ENCODE measurements at regions not wholly inside any gene's neighbourhood (a gene's known extent, or its start where the extent isn't known, plus 50 kb on each side); places are given as distances from the start of the nearest gene placed in this dataset.

DNA sequence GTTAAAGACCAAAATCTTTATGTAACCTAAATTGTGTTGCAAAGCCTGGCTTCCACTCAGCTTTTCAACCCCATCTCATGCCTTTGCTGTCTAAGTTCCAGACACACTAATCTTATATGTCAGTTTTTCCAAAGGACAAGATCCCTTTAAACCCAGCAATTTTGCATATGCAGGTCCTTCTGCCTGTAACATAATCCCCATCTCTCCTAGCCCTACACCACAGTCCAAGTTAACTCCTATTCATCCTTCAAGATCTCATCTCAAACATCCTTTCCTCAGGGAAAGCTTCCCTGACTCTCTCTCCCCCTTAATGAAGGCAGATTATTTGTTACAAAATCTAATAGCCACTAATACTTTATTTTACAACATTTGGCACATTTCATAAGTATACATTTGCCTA, 366.3 kb downstream of the PLPP3 start:
- DNase-seq = no peak

DNA sequence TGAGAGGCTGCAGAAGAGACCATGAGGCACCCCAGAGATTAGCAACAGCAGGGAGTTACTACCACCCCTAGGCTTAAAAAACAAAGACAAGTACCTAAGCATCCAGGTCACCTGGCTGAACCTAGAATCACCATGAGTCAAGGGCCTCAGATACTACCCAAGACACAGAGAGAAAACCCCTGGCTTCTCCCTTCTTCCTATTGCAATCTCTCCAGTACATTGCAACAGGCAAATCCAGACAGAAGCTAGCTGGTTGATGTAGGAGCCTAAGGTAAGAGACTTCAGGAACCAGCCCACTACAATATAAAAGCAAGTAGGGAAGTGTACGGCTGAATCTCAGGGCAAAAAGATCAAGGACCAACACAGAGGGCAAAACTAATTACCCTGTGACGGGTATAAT, 367.2 kb downstream of the PLPP3 start:
- DNase-seq = no peak

DNA sequence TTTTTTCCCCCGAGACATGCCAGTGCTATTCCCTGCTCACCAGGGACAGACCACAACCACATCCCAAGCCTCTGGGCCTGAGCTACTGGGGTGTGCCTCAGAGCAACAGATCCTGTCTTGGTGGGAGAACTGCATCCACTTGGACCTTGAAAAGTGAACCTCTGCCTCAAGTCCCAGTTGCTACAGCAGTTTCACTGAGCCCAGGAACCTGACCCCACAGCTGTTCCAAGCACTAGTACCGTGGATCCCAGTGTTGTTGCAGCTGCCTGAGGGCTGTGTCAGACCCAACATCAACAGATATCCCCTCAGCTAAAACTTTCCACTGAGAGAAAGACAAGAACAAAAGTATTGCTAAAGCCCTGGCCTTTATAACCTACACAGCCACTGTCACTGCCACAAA, 373.0 kb downstream of the PLPP3 start:
- no peak for DNase-seq

DNA sequence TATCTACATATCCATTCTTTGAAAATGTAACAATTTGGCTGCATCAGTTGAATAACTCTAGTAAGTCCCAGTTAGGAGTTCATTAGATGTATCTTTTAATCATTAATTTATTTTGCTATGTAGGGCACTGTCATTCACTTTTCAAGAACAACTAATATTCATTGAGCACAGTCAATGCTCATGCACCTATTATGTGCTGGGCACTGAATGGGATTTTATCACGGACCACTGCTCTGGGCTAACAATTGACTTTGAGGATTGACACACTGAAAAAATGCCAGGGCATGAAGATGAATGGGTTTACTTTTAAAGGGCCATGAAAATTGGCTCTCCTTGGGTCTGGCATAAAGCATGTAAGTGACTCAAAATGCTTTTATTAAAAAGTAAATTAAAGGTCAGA, 375.2 kb downstream of the PLPP3 start:
- no peak for DNase-seq

- DNase-seq = no peak
These were observed 376.4 kb downstream of the PLPP3 start for GRCh38 chr1:56202796-56203492.

- DNase-seq = no peak
These were observed 377.2 kb downstream of the PLPP3 start for GRCh38 chr1:56202186-56202585.

DNA sequence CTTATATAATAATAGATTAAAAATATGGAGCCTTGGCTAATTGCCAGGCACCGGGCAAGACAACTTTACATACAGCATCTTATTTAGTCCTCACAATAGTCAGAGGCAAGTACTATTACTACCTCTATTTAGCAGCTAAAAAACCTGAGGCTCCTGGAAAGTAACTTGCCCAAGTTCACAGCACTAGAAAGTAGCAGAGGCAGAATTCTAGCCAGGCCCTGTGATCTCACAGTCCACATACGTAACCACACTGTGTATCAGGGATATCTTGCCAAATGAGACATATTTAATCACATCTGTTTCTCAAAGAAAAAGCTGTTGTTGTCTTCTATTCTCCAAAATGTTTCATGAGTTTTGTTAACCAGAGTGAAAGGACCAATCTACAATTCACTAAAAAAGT, 378.5 kb downstream of the PLPP3 start:
- DNase-seq = no peak

DNA sequence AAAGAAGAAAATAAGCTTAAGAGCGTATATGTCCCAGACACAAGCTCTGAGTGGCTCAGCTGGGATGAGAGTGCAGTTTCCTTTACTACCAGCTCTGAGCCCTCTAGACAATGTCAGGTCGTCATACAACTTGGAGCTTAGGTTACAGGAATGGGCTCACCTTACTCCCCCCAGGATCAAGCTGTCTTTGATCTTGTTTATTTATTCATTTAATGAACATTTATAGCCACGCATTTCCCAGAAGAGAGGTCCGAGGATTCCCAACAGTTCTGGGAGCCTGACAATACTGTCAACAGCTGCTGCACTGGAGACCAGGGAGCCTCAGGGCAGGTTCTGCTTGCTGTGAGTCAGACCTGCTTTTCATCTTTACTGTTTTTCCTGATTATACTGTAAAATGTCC, 378.9 kb downstream of the PLPP3 start:
- peak; percentile 36 for DNase-seq

- DNase-seq = no peak
These were observed 379.4 kb downstream of the PLPP3 start for GRCh38 chr1:56199956-56200355.

GRCh38 chr1:56199061-56199460, 380.3 kb downstream of the PLPP3 start:
- DNase-seq = no peak

DNA sequence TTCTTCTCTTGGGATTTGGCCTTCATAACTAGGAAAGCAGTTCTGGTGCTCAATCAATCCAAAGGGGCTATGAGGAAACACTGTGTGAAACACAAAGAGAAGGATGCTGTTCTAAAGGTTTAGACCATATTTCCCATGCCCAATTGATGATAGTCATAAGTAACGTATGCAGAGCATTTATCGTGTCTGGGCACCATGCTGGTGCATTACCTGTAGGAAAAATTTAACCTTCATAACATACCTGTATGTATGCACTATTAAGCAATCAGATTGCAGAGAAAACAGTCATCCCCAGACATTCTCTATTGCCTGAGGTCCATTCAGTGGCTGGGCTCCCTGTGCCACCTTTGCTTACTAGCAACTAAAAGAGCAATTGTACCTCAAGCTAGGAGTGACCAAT, 381.4 kb downstream of the PLPP3 start:
- no peak for DNase-seq

DNA sequence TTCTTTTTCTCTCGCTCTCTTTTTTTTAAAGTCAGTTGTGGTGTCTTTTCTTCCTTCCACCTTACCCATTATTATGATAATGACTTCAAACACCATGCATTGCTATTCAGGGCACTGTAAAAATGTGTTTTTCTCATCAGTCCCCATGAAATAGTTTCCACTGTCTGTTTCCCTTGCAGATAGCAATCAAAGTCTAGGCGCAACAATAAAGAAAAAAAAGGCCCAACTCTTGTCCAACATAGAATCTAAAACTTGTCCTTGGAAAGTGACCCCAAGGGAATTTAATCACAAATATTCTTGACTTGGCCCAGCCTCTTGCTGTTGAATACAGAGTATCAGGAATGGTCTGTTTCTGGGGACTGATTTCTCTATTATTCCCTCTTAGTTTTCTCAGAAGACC, 382.5 kb downstream of the PLPP3 start:
- no peak for DNase-seq

GRCh38 chr1:56194701-56195300, 384.6 kb downstream of the PLPP3 start:
- no peak for DNase-seq

- DNase-seq = no peak
These were observed 385.7 kb downstream of the PLPP3 start for GRCh38 chr1:56193656-56194055.

DNA sequence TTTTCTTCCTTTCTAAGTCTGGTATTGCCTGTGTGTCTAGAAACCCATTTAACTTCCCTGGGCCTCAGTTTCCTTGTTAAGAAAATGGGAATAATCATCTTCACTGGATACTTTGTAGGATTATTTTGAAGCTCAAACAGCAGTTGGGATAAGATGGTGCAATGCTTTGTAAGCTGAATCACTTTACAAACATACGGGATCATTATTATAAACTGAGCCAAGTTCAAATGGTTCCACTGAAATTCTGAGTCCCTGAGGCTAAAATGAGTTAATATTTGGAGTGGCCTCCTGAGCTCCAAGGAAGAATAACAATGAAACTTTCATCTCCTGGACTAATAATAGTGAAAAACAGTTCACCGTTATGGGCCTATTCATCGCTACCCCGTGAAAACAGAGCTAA, 388.0 kb downstream of the PLPP3 start:
- no peak for DNase-seq

DNA sequence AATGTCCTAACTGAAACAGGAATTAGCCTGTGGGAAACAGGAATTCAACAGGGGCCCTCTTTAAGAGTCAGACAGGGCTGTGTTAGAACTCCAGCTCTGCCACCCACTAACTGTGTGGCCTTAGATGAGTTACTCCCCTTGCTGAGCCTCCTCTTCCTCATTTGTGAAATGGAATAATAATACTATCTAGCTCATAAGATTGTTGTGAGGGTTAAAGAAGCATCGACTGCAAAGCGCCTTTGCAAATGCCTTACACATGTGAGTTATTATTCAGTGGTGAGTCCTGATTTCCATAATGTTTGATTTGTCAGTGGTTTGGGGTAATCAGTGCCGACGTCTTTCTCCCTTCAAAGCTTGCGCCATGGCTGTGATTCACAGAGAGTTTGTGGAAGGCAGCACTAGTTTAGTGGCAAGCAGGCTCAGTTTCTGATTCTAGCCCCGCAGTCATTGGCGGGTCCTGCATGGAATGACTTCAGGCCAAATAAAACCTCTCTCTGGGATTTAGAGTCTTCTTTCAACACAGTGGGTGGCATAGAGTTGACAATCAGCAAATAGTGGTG, 388.5 kb downstream of the PLPP3 start:
- no peak for DNase-seq

DNA sequence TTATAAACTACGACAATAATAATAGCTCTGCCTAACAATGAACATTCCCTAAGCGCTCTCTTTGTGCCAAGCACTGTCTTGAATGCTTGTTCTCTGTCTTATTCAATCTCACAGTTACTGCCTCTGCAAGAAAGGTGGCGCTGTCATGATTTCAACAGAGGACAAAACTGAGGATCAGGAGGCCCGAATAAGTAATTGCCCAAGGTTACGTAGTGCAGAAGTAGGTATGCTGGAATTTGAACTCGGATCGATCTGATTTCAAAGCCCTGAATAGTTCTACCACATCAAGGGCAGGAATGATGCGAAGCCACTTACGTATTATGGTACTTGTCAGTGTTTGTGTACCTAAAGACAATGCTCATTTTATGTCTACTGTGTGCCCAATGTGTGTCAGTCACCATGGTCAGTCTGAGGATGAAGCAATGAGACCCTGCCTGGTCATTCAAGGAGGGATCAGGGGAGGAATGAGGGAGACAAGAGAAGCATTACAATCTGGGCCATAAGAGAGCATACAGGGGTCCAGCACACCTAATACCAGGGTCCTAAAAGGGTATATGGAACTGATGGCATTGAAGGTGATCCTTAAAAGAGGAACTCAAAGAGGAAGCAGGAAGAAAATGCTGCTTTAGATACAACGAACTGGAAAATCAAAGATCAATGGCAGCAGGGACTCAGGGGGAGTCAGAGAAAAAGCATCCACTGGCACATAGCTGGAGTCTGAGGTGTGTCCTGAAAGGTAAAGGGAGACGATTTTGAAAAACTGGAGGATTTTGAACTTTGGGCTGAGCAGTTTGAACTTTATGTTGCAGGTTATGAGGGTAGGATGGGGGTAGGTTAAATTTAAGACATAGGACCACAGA, 389.2 kb downstream of the PLPP3 start:
- DNase-seq = no peak

DNA sequence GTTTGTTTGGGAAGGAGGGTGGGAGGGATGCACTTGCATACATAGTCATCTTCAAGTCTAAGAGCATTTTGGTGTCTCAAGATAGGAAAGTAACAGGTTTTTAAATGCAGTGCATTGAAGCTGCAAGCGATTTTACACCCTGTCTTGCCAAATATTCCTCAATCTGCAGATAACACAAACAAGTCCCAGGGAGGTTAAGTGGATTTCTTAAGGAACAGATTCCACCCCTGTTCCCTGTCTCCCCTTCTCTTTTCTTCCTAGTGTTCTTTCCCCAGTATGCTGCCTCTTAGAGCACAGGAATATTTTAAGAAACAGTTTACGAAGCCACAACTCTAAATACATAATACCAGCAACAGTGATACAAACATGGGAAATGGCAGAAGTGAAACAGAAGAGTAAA, 389.9 kb downstream of the PLPP3 start:
- peak; percentile 47 for DNase-seq

DNA sequence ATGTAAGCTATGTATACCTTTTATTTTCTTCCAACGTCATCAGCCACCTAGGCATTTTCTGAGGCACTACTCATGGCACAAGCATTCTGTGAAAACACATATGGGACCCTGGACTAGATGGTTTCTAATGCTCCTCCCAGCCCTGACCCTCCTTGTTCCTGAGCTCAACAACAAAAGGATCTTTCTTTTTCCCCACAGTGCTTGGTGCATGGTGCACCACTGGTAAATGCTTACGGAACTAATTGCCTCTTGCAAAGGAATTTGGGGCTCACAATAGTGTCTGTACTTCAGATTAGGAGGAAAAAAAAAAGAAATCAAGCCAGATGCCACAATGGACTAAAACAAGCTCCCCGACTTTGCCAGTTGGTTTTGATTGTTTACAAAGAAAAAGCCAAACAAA, 390.5 kb downstream of the PLPP3 start:
- DNase-seq = peak; percentile 44

GRCh38 chr1:56188221-56188620, 391.1 kb downstream of the PLPP3 start:
- no peak for DNase-seq

GRCh38 chr1:56187405-56187804, 392.0 kb downstream of the PLPP3 start:
- DNase-seq = no peak

DNA sequence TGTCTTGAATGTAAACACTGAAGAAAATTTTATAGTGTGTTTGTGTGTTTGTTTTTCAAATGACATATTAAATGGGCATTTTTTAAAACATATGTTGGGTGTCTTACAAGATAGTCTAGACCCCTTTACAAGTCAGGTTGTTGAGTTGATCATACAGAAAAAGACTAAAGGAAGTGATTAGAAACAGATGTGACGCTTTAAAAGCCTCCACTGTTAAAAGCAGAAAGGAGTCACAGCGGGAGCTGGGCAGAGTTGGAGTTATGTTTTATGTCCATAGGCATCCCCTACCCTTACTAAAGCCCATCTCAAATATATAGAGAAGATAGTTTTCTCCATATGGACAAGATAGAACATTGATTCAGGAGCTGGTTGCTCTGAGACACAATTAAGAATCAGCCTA, 393.9 kb downstream of the PLPP3 start:
- no peak for DNase-seq

GRCh38 chr1:56183151-56183550, 396.2 kb downstream of the PLPP3 start:
- DNase-seq = no peak

All from retina (tissue), 1 donor.